Transverse colon (tissue), 3 donors: ENCODE measurements at regions not wholly inside any gene's neighbourhood (a gene's known extent, or its start where the extent isn't known, plus 50 kb on each side); places are given as distances from the start of the nearest gene placed in this dataset.

Experiments
- EP300 ChIP-seq: sonication (generic); formaldehyde crosslinking; IDR thresholded peaks from one replicate; pipeline ENCODE4 v1.6.1; 2017; ENCODE audit warnings: antibody characterized with exemption, low read depth
- POLR2A ChIP-seq: fragments of 450-650 bp; IDR thresholded peaks from one replicate; pipeline ENCODE4 v1.6.1; 2016; ENCODE audit warnings: antibody characterized with exemption, mild to moderate bottlenecking, moderate library complexity
- TF ChIP-seq, protein P1 (sequence below), 5 experiments: fragments of 200-600 bp in 3 of 5; fragments of 450-650 bp in 2 of 5; sonication (generic) in 3 of 5; IDR thresholded peaks; 1 replicate in 2 of 5; 2 replicates in 3 of 5; pipeline ENCODE4 v1.5.1; 2016 to 2017; ENCODE audit warnings: antibody characterized with exemption in 5 of 5, inconsistent platforms in 3 of 5, mild to moderate bottlenecking in 2 of 5, moderate library complexity in 1 of 5

GRCh38 chr1:219833214-219833815, 95.0 kb downstream of the SLC30A10 start:
- TF ChIP-seq, protein P1, sequence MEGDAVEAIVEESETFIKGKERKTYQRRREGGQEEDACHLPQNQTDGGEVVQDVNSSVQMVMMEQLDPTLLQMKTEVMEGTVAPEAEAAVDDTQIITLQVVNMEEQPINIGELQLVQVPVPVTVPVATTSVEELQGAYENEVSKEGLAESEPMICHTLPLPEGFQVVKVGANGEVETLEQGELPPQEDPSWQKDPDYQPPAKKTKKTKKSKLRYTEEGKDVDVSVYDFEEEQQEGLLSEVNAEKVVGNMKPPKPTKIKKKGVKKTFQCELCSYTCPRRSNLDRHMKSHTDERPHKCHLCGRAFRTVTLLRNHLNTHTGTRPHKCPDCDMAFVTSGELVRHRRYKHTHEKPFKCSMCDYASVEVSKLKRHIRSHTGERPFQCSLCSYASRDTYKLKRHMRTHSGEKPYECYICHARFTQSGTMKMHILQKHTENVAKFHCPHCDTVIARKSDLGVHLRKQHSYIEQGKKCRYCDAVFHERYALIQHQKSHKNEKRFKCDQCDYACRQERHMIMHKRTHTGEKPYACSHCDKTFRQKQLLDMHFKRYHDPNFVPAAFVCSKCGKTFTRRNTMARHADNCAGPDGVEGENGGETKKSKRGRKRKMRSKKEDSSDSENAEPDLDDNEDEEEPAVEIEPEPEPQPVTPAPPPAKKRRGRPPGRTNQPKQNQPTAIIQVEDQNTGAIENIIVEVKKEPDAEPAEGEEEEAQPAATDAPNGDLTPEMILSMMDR (IDR thresholded peaks at IDR 0.05), result no peak
- TF ChIP-seq EP300 (no peak), POLR2A (no peak)
